ENCODE measurements at regions not wholly inside any gene's neighbourhood (a gene's known extent, or its start where the extent isn't known, plus 50 kb on each side); places are given as distances from the start of the nearest gene placed in this dataset.

DNA sequence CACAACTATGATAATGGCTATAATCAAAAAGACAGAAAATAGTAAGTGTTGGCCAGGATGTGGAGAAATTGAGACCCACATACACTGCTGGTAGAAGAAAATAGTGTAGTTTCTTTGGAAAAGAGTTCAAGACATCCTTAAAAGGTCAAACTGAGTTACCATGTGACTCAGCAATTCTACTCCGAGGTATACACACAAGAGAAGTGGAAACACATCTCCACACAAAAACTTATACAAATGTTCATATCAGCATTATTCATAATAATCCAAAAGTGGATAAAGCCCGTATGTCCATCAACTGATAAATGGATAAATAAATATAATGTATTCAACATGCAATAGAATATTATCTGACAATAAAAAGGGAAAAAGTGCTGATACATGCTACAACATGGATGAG is 532.2 kb downstream of the NR2F1-AS1 start:
- DNase-seq (no peak), ATAC-seq (no peak)
- intact Hi-C loops (cut with micrococcal nuclease) = no loop called here

DNA sequence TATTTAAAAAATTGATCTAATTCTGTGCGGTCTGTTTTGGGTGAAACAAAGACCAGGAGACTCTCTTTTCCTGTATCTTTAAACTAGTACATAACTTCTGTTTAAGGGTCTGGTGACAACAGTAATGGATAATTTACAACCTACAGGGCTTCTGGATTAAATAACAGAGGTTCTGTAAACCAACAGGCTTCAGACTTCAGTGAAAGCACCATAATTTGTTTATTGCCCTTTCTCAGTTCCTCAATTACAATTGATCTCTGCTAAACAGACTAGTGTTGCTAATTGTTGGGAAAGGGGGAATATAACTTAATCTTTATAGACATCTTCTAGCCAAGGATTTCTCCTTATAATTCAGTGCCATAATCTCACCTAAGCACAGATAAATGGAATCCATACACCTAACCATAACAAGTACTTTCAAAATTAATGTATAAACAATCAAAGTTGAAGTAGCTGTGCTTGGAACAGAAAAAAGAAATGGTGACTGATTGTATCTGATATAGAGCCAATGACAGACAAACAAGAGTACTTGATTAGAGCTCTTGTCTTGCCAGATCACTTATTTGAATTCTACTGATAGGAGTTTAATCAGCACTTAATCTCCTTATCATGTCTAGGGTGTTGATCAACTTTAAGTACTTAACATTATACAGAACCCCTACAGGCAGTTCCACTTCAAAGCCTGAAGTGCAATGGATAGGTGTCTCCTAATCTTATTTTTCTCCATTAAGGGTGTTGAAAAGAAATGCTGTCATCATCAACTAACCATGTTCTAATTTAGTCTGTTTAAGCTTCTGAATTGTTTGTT is 536.0 kb downstream of the NR2F1-AS1 start:
- no peak for ATAC-seq
- intact Hi-C loops (cut with micrococcal nuclease) = no loop called here
- no peak for DNase-seq

- ATAC-seq (no peak), DNase-seq (no peak)
- intact Hi-C loops (cut with micrococcal nuclease) = no loop called here
Measured at GRCh38 chr5:93039888-93040287, 541.1 kb downstream of the NR2F1-AS1 start.

DNA sequence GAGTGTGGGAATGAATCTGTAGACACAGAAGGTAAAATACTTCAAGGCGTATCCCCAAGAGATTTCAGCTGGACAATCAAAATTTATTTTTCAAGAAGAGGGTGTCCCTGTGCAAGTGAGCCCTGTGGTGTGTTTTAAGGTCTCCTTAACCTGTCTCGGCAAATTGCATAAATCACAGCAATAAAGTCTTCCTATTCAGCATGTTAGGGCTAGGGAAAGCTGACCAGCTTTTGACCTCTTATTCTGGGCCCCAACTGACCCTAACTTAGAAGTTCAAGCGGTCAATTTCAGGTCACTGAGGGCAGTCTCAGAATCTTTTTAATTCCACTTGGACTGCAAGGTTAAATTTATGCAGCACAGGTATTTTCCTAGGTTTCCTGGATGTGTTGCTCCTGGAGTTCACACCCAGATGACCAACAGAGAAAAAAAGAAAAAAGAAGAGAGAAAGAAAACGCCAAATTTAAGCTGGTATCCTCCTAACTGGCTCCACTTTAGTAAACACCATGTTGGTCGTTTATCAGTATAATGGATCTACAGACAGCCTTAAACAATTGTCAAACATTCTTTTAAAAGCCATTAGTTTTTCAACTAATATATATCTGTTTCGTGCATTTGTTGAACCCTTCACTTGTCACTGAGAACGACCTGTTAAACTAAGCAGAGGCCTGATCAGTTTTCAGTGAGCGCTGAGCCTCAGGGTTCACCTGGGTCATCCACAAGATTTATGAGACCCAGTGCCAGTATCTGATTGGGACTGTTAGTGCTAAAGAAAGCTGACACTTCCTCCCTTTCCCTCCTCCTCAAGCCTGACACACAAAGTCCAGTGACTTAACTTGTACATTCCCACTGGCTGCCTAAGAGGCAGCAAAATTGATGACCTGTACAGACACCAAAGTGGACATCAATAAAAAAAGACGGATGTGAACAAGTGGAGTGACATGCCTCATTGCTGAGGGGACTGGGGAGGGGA is 546.1 kb downstream of the NR2F1-AS1 start:
- ATAC-seq (no peak), DNase-seq (no peak)
- intact Hi-C loops (cut with micrococcal nuclease) = no loop called here

- ATAC-seq = no peak
Measured at GRCh38 chr5:93022796-93023447, 558.1 kb downstream of the NR2F1-AS1 start.

GRCh38 chr5:93022211-93022610 is 558.8 kb downstream of the NR2F1-AS1 start:
- ATAC-seq = no peak
- DNase-seq = no peak
- intact Hi-C loops (cut with micrococcal nuclease) = no loop called here

More at GRCh38 chr5:93022796-93023447, 558.1 kb downstream of the NR2F1-AS1 start:
- intact Hi-C loops (cut with micrococcal nuclease) = no loop called here
- DNase-seq = no peak

GRCh38 chr5:93019896-93020295 is 561.1 kb downstream of the NR2F1-AS1 start:
- ATAC-seq (no peak), DNase-seq (no peak)
- intact Hi-C loops (cut with micrococcal nuclease) = no loop called here

GRCh38 chr5:93018461-93018860 is 562.6 kb downstream of the NR2F1-AS1 start:
- DNase-seq (no peak), ATAC-seq (no peak)
- intact Hi-C loops (cut with micrococcal nuclease) = no loop called here

DNA sequence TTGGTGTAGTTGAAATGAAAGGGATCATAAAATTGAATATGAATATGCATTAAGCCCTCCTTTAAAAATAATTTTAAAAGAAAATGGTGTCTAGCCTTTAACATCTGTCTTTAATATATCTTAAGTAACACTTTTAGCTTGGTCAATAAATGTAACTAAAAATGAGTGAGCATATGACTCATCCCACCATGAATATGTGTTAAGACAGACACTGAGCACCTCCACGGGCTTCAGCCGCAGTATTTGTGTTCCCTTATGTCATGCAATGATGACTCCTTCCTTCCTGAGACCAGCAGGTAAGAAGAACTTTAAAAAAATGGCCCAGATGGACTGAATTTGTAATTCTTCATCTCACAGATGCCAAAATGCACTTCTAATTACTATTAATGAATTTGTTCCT is 563.2 kb downstream of the NR2F1-AS1 start:
- intact Hi-C loops (cut with micrococcal nuclease) = no loop called here
- ATAC-seq (no peak), DNase-seq (no peak)

GRCh38 chr5:93017376-93017775 is 563.6 kb downstream of the NR2F1-AS1 start:
- DNase-seq = no peak
- intact Hi-C loops (cut with micrococcal nuclease) = no loop called here
- ATAC-seq = no peak

DNA sequence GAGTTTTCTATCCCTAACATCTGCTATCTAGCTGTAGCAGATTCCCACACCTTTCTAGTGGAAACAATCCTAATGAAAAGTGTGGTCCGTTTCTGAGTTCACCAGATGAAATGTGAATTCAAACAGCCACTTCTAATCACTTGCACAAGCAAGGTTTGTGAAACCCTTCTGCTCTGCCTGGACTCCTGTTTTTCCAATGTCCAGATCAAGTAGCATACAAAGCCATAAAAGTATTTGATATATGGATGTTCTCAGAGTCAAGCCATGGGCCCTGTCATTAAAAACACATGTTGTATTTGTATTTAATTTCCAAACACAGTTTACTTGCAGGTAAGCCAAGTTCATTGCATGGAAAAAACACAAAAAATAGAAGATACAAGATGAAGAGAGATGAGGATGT is 570.4 kb downstream of the NR2F1-AS1 start:
- DNase-seq = no peak
- intact Hi-C loops (cut with micrococcal nuclease) = no loop called here
- no peak for ATAC-seq

GRCh38 chr5:93010037-93010436 is 571.0 kb downstream of the NR2F1-AS1 start:
- DNase-seq = no peak
- intact Hi-C loops (cut with micrococcal nuclease) = no loop called here
- ATAC-seq = no peak

DNA sequence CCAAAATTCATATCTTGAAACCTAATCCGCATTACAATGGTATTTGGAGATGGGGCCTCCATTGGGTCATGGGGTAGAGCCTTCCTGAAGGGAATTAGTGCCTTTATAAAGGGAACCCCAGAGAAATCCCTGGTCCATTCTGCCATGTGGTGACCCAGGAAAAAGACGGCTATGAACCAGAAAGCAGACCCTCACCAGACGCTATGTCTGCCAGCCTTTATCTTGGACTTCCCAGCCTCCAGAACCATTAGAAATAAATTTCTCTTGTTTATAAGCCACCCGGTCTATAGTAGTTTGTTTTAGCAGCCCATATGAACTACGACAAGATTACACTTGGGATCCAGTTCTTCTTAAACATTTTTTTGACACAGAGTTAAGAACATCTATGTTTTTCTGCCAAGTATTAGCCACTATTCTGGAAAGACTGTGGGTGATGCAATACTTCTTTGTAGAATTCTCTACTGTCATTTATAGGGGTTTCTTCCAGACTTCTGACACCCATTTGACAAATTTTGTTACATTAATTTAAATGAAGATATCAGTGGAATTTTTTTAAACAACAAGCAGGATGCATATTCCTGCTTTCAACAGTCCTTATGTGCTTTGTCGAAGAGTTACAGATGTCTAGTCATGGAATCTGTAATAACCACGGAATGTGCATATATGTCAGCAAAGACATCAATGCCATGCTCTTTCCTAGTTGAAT is 572.4 kb downstream of the NR2F1-AS1 start:
- DNase-seq = no peak
- no peak for ATAC-seq
- intact Hi-C loops (cut with micrococcal nuclease) = no loop called here

DNA sequence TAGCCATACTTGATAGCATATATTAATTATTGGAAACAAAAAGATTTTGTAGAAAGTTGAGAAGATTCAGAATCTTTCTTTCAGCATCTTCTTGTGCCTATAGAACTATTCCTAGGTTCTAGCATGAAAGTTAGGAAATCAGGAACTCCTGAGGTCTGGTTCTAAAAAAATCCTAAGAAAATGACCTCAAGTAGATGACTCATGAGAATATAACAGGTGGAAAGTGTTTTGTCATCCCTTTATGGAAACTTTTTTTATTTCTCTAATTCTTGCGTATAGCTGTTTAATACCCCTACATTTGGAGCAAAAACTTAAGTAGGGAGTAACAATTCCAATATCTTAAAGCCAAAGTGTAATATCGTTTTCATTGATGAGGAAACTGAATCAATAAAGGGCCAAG is 574.1 kb downstream of the NR2F1-AS1 start:
- intact Hi-C loops (cut with micrococcal nuclease) = no loop called here
- ATAC-seq (no peak), DNase-seq (no peak)

GRCh38 chr5:92998456-92998855 is 582.6 kb downstream of the NR2F1-AS1 start:
- DNase-seq (no peak), ATAC-seq (no peak)
- intact Hi-C loops (cut with micrococcal nuclease) = no loop called here

DNA sequence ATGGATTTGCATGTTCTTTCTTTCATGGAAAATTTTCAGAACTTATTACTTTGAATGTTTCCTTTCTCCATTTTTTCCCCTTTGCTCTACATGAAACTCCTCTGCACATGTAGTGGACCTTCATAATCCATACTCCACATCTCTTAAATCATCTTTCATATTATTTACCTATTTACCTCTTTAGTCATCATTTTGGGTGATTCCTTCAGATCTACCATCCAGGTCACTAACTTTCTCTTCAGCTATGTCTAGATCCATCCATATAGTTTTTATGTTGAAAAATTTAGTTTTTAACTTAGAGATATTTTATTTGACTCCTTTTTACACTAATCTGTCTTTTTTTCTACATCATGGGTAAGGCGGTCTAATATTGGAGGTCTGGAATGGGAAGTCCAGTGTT is 586.6 kb downstream of the NR2F1-AS1 start:
- ATAC-seq (no peak), DNase-seq (no peak)
- intact Hi-C loops (cut with micrococcal nuclease) = no loop called here

DNA sequence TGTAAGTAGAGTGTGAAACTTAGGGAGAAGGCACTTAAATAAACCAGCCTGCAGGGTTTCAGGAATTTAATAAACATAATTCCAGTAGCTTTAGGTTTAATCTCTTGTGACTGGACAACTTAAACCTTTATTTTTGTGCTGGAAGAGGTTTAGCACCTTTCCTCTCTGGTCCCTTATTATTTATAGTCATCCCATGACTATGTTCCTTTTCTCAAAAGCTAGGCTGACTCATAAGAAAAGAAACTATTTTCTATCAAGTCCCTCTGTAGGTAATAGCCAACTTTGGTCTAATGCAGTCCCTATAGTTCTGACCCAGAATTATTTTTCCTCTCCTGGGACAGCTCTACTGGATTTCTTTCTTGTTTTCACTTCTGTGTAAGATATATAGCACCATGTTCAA is 588.9 kb downstream of the NR2F1-AS1 start:
- intact Hi-C loops (cut with micrococcal nuclease) = no loop called here
- no peak for ATAC-seq
- DNase-seq = no peak

GRCh38 chr5:92991581-92992067 is 589.4 kb downstream of the NR2F1-AS1 start:
- DNase-seq (no peak), ATAC-seq (no peak)
- intact Hi-C loops (cut with micrococcal nuclease) = no loop called here

GRCh38 chr5:92990771-92991170 is 590.2 kb downstream of the NR2F1-AS1 start:
- no peak for DNase-seq
- no peak for ATAC-seq
- intact Hi-C loops (cut with micrococcal nuclease) = no loop called here

All from left ventricle myocardium superior (tissue), 1 donor.